ENCODE measurements at regions not wholly inside any gene's neighbourhood (a gene's known extent, or its start where the extent isn't known, plus 50 kb on each side); places are given as distances from the start of the nearest gene placed in this dataset.
"Not testable (repeated sequence)": the region's sequence is repeated elsewhere in the genome, so short reads cannot be mapped to it uniquely, and the experiment has no call there.

DNA sequence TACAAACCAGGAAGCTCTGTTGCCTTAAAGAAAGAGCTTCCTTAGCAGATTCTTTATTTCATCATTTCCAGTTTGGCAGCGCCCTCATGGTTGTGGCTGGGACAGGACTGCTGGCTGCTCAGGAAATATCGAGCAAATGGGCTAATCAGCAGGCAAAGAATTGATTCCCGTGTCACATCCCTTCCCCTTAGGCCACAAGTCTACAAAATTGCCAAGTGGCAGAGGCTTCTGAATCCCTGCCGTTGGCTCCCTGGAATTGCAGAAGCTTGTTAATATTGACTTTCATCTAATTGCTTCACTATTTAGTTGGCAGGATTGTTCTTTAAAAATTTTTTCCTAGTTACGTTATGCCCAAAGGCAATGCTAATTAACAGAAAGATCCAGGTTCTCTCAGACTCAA lies 456.3 kb upstream of the ERCC4 start:
- ATAC-seq (ENCODE audit: low FRiP score): no peak
- TF ChIP-seq CTCF (IDR thresholded peaks at IDR 0.05): no peak
- no peak for DNase-seq (ENCODE audit: low spot score)

DNA sequence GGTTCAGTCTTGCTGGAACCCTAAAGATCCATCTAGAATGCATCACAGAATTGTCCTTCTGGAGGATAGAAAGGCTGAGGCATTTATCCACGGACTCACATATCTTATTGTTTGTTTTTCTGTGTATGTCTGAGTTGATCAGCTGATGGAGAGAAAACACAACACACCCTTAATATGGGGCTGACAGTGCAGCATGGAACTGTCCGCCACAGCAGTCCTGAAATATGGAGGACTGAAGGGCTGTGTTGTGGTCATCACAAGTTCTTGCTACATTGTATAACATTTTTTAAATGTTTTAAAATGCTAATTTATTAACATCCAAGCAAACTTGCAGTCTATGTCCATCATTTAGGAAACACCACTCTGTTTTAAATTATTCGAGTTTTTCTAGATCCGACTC lies 448.9 kb upstream of the ERCC4 start:
- DNase-seq (ENCODE audit: low spot score) (no peak), ATAC-seq (ENCODE audit: low FRiP score) (no peak)

GRCh38 chr16:13478991-13479390 lies 441.0 kb upstream of the ERCC4 start:
- no peak for TF ChIP-seq CTCF (IDR thresholded peaks at IDR 0.05)
- ATAC-seq (ENCODE audit: low FRiP score) (no peak), DNase-seq (ENCODE audit: low spot score) (no peak)

More for the DNA sequence above, 448.9 kb upstream of the ERCC4 start:
- TF ChIP-seq CTCF (IDR thresholded peaks at IDR 0.05): no peak

- TF ChIP-seq CTCF (IDR thresholded peaks at IDR 0.05): no peak
- ATAC-seq (ENCODE audit: low FRiP score): no peak
- DNase-seq (ENCODE audit: low spot score): no peak
Measured at GRCh38 chr16:13479549-13479948, 440.4 kb upstream of the ERCC4 start.

- DNase-seq (ENCODE audit: low spot score): no peak
- no peak for TF ChIP-seq CTCF (IDR thresholded peaks at IDR 0.05)
- ATAC-seq (ENCODE audit: low FRiP score): no peak
Measured at GRCh38 chr16:13480801-13481200, 439.2 kb upstream of the ERCC4 start.

GRCh38 chr16:13483121-13483520 lies 436.8 kb upstream of the ERCC4 start:
- DNase-seq (ENCODE audit: low spot score) (no peak), ATAC-seq (ENCODE audit: low FRiP score) (no peak)
- no peak for TF ChIP-seq CTCF (IDR thresholded peaks at IDR 0.05)

- DNase-seq (ENCODE audit: low spot score); ATAC-seq (ENCODE audit: low FRiP score): not testable (repeated sequence)
Measured at GRCh38 chr16:13489416-13489815, 430.5 kb upstream of the ERCC4 start.

DNA sequence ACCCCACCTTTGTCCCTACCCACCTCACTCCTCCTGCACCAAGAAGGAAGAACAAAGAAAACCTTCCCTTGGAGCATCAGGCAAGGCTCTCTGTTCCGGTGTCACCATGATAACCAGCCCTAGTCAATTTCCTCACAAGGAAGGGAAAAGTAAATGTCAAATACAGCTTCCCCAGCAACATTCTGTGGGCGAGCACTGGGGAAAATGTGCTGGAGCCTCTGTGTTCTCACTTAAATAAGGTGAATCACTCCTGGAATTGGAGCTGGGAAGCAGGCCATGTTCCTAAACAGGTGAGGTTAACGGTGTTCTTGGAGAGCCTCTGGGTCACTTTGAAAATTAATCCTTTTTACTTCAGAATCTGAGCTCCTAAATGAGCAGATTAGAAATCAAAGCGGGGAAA lies 427.9 kb upstream of the ERCC4 start:
- TF ChIP-seq CTCF (IDR thresholded peaks at IDR 0.05): no peak
- ATAC-seq (ENCODE audit: low FRiP score): no peak
- no peak for DNase-seq (ENCODE audit: low spot score)
